PC-3 (cell line): ENCODE measurements at regions not wholly inside any gene's neighbourhood (a gene's known extent, or its start where the extent isn't known, plus 50 kb on each side); places are given as distances from the start of the nearest gene placed in this dataset.

ENCODE experiments used
- ATAC-seq: fragments of 200-7000 bp; cut with Tn5 transposase; 2 replicates; pipeline ENCODE4 v1.9.1; 2020; ENCODE audit warnings: mild to moderate bottlenecking, moderate library complexity
- BruUV-seq: library from RNA; stranded (reverse); fragments of 400-500 nt; replicated peaks from 2 replicates; lab custom pipeline; 2021; lab: Mats Ljungman, UMichigan
- CTCF ChIA-PET: fragments of 300-600 bp; sonication (Branson Sonifier 250); formaldehyde crosslinking; loops from one replicate; lab custom pipeline; 2022; ENCODE audit warnings: antibody characterized with exemption; lab: Charles Lee
- POLR2A ChIA-PET: fragments of 300-600 bp; sonication (Branson Sonifier 250); formaldehyde crosslinking; loops from one replicate; lab custom pipeline; 2022; ENCODE audit warnings: antibody characterized with exemption; ENCODE audit not compliant: unreplicated experiment; lab: Charles Lee
- DNase-seq: peaks from one replicate; pipeline ENCODE4 v3.0.0-alpha.2; 2015
- H2AFZ ChIP-seq: fragments of 300-600 bp; sonication (generic); 2 replicates; pipeline ENCODE4 v1.6.0; 2016; ENCODE audit warnings: antibody characterized with exemption, low read length
- H3F3A ChIP-seq: fragments of 300-600 bp; sonication (generic); one replicate; pipeline ENCODE4 v1.6.0; 2017; ENCODE audit warnings: antibody characterized with exemption, low read length, control low read depth, mild to moderate bottlenecking; ENCODE audit not compliant: unreplicated experiment
- H3K27ac ChIP-seq: fragments of 300-600 bp; sonication (generic); 2 replicates; pipeline ENCODE4 v1.5.1; 2016; ENCODE audit warnings: mild to moderate bottlenecking, low read length
- H3K27me3 ChIP-seq: fragments of 300-600 bp; sonication (generic); 2 replicates; pipeline ENCODE4 v1.6.1; 2016; ENCODE audit warnings: low read length, mixed read lengths
- H3K36me3 ChIP-seq: fragments of 300-600 bp; sonication (generic); 2 replicates; pipeline ENCODE4 v1.6.1; 2016; ENCODE audit warnings: low read depth, mixed run types, low read length, mixed read lengths
- H3K4me1 ChIP-seq: fragments of 300-600 bp; sonication (generic); 2 replicates; pipeline ENCODE4 v1.5.1; 2016; ENCODE audit warnings: low read length; ENCODE audit not compliant: insufficient read depth
- H3K4me2 ChIP-seq: fragments of 300-600 bp; sonication (generic); 2 replicates; pipeline ENCODE4 v1.6.0; 2016; ENCODE audit warnings: low read length
- H3K4me3 ChIP-seq: fragments of 300-600 bp; sonication (generic); 2 replicates; pipeline ENCODE4 v1.5.1; 2016; ENCODE audit warnings: mild to moderate bottlenecking, low read length, mixed read lengths
- H3K79me2 ChIP-seq: fragments of 300-600 bp; sonication (generic); 2 replicates; pipeline ENCODE4 v1.6.1; 2017; ENCODE audit warnings: low read length, mixed read lengths
- H3K9ac ChIP-seq: fragments of 300-600 bp; sonication (generic); 2 replicates; pipeline ENCODE4 v1.6.0; 2016; ENCODE audit warnings: mild to moderate bottlenecking, low read length
- H3K9me2 ChIP-seq: fragments of 300-600 bp; sonication (generic); replicated peaks from 2 replicates; pipeline ENCODE4 v1.6.1; 2016; ENCODE audit warnings: mixed run types, low read length, mixed read lengths
- H3K9me3 ChIP-seq: fragments of 300-600 bp; sonication (generic); 2 replicates; pipeline ENCODE4 v1.6.1; 2016; ENCODE audit warnings: low read length, mixed read lengths
- H4K20me1 ChIP-seq: fragments of 300-600 bp; sonication (generic); 2 replicates; pipeline ENCODE4 v1.6.1; 2016; ENCODE audit warnings: low read length, mixed read lengths
- CTCF ChIP-seq: fragments of 300-600 bp; sonication (generic); conservative IDR thresholded peaks from 2 replicates; pipeline ENCODE4 v1.5.1; 2017; ENCODE audit warnings: antibody characterized with exemption, low read depth, mild to moderate bottlenecking, low read length
- EZH2 ChIP-seq: fragments of 300-600 bp; sonication (generic); IDR thresholded peaks from one replicate; pipeline ENCODE4 v1.6.1; 2017; ENCODE audit warnings: antibody characterized with exemption, mild to moderate bottlenecking, low read length; ENCODE audit not compliant: unreplicated experiment
- EZH2phosphoT487 ChIP-seq: fragments of 300-600 bp; sonication (generic); IDR thresholded peaks from 2 replicates; pipeline ENCODE4 v1.6.1; 2018; ENCODE audit warnings: mild to moderate bottlenecking, antibody characterized with exemption, low read length, borderline replicate concordance
- intact Hi-C: fragments of 100-400 bp; cut with micrococcal nuclease; formaldehyde crosslinking; loops from 2 replicates; pipeline ENCODE4 v1.9.0; 2023

- Histone ChIP-seq H3K27ac (no peak overlapping the region), H3K27me3 (peaks cover 88% of the 10 kb centered on the region), H3K9me2 (no peaks in the 10 kb centered on the region), H3F3A (no peaks in the 10 kb centered on the region), H3K9ac (no peak overlapping the region), H3K4me1 (no peaks in the 10 kb centered on the region), H2AFZ (no peak overlapping the region), H3K36me3 (no peaks in the 10 kb centered on the region), H3K4me3 (no peak overlapping the region), H3K79me2 (no peaks in the 10 kb centered on the region), H3K4me2 (no peak overlapping the region), H3K9me3 (no peaks in the 10 kb centered on the region), H4K20me1 (no peaks in the 10 kb centered on the region)
- POLR2A ChIA-PET = no interaction called here
- no peak for ATAC-seq
- intact Hi-C loops = no loop called here
- DNase-seq = no peak
- no peak for TF ChIP-seq CTCF
- CTCF ChIA-PET = no interaction called here
- BruUV-seq = no TSS peak
Observed at GRCh38 chr21:33135925-33136324, 66.0 kb downstream of the OLIG1 start.

- H3K36me3 ChIP-seq = no peaks in the 10 kb centered on the region
- ChIA-PET CTCF (no interaction called here), POLR2A (no interaction called here)
- no peaks in the 10 kb centered on the region for H3K9me3 ChIP-seq
- no peak overlapping the region for H3K4me2 ChIP-seq
- peaks cover 85% of the 10 kb centered on the region for H3K27me3 ChIP-seq
- no peaks in the 10 kb centered on the region for H3K9me2 ChIP-seq
- BruUV-seq = no TSS peak
- H3K9ac ChIP-seq = no peak overlapping the region
- H2AFZ ChIP-seq = no peak overlapping the region
- no peaks in the 10 kb centered on the region for H3F3A ChIP-seq
- TF ChIP-seq CTCF (no peak), EZH2 (no peak), EZH2phosphoT487 (no peak)
- H3K27ac ChIP-seq = no peak overlapping the region
- H3K4me3 ChIP-seq = no peak overlapping the region
- H3K79me2 ChIP-seq = no peaks in the 10 kb centered on the region
- no peaks in the 10 kb centered on the region for H3K4me1 ChIP-seq
- intact Hi-C loops = no loop called here
- no peak for ATAC-seq
- no peak for DNase-seq
- H4K20me1 ChIP-seq = no peaks in the 10 kb centered on the region
Observed at GRCh38 chr21:33136847-33137502, 67.0 kb downstream of the OLIG1 start.

- H3K27ac ChIP-seq = no peak overlapping the region
- H3K4me3 ChIP-seq = no peak overlapping the region
- H3K9me2 ChIP-seq = no peaks in the 10 kb centered on the region
- no peaks in the 10 kb centered on the region for H3K9me3 ChIP-seq
- H4K20me1 ChIP-seq = no peaks in the 10 kb centered on the region
- no peaks in the 10 kb centered on the region for H3K4me1 ChIP-seq
- no peak for DNase-seq
- no peak for ATAC-seq
- no peaks in the 10 kb centered on the region for H3F3A ChIP-seq
- no peaks in the 10 kb centered on the region for H3K79me2 ChIP-seq
- no peak overlapping the region for H3K9ac ChIP-seq
- H3K36me3 ChIP-seq = no peaks in the 10 kb centered on the region
- H2AFZ ChIP-seq = no peak overlapping the region
- ChIA-PET POLR2A (no interaction called here), CTCF (no interaction called here)
- TF ChIP-seq EZH2phosphoT487 = no peak
- no peak for TF ChIP-seq EZH2
- no peak for TF ChIP-seq CTCF
- no peak overlapping the region for H3K4me2 ChIP-seq
- no TSS peak for BruUV-seq
- peaks cover 88% of the 10 kb centered on the region for H3K27me3 ChIP-seq
- intact Hi-C loops = no loop called here
Observed at GRCh38 chr21:33139084-33139483, 69.1 kb downstream of the OLIG1 start.
